ENCODE measurements at regions not wholly inside any gene's neighbourhood (a gene's known extent, or its start where the extent isn't known, plus 50 kb on each side); places are given as distances from the start of the nearest gene placed in this dataset.

DNA sequence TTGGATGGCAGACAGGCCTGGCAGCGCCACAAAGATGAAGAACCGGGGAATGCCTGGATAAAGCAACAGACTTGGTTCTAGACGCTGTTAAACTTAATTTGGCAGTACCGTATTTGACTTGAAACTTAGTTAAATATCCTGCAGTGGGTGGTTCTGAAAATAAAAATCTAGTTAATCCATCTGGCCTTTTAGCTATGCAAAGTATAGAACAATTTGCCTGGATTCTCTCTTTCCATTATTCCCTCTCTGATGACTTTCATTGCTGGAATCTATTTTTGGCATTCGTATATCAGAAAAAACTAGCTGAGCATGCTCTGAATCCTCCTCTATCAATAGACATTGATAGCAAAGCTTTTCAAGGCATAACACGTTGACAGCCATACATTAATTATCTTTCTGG lies 203.6 kb downstream of the MACC1 start:
- ATAC-seq = no peak

DNA sequence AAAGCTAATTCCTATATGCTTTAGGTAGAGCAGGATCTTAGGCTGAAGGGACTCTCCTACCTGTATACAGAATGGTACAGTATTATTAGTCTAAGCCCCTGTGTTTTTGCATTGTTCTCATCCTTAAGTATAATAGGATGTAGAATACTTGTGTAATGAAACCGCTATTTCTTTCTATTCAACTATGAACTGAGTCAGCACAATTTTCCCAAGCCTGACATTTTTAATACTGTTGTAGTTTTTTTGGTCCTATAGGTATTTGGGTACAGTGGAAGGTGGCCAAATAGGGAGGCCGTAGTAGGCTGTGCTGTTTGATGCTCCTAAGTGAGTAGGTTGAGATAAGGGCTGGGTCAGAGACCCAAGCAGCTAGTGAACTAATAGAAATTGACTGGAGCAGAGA lies 205.1 kb downstream of the MACC1 start:
- POLR2A ChIA-PET = no interaction called here
- Mint-ChIP-seq H3K9me3 (peaks cover 0 to 6% (median 0%) of the 10 kb centered on the region in 9 donors), H3K27me3 (no peaks in the 10 kb centered on the region)

More for the DNA sequence above, 203.6 kb downstream of the MACC1 start:
- no peak overlapping the region for H3K27ac Mint-ChIP-seq
- no peaks in the 10 kb centered on the region for H3K36me3 Mint-ChIP-seq
- no peak for DNase-seq
- H3K4me3 Mint-ChIP-seq = no peak overlapping the region
- POLR2A ChIA-PET = no interaction called here
- peaks cover 0 to 2% (median 0%) of the 10 kb centered on the region in 4 donors for H3K4me1 Mint-ChIP-seq
- H3K9me3 Mint-ChIP-seq = peaks cover 0 to 6% (median 0%) of the 10 kb centered on the region in 9 donors
- no peaks in the 10 kb centered on the region for H3K27me3 Mint-ChIP-seq

GRCh38 chr7:20010877-20011276 lies 206.3 kb downstream of the MACC1 start:
- ATAC-seq = no peak

More for the DNA sequence above, 205.1 kb downstream of the MACC1 start:
- peaks cover 0 to 2% (median 0%) of the 10 kb centered on the region in 4 donors for H3K4me1 Mint-ChIP-seq
- H3K4me3 Mint-ChIP-seq = no peak overlapping the region
- no peaks in the 10 kb centered on the region for H3K36me3 Mint-ChIP-seq
- no peak overlapping the region for H3K27ac Mint-ChIP-seq
- DNase-seq = no peak
- ATAC-seq = no peak

GRCh38 chr7:20007510-20007909 lies 209.7 kb downstream of the MACC1 start:
- POLR2A ChIA-PET = no interaction called here
- Mint-ChIP-seq H3K27me3 (no peaks in the 10 kb centered on the region), H3K9me3 (peaks cover 0 to 6% (median 0%) of the 10 kb centered on the region in 9 donors), H3K4me1 (no peaks in the 10 kb centered on the region), H3K36me3 (no peaks in the 10 kb centered on the region), H3K27ac (no peak overlapping the region), H3K4me3 (no peak overlapping the region)
- no peak for DNase-seq
- no peak for ATAC-seq

More at GRCh38 chr7:20010877-20011276, 206.3 kb downstream of the MACC1 start:
- H3K9me3 Mint-ChIP-seq = peaks cover 0 to 6% (median 0%) of the 10 kb centered on the region in 9 donors
- H3K4me1 Mint-ChIP-seq = peaks cover 0 to 2% (median 0%) of the 10 kb centered on the region in 4 donors
- no peak for DNase-seq
- no peaks in the 10 kb centered on the region for H3K27me3 Mint-ChIP-seq
- H3K4me3 Mint-ChIP-seq = no peak overlapping the region
- no peaks in the 10 kb centered on the region for H3K36me3 Mint-ChIP-seq
- no peak overlapping the region for H3K27ac Mint-ChIP-seq
- POLR2A ChIA-PET = no interaction called here

DNA sequence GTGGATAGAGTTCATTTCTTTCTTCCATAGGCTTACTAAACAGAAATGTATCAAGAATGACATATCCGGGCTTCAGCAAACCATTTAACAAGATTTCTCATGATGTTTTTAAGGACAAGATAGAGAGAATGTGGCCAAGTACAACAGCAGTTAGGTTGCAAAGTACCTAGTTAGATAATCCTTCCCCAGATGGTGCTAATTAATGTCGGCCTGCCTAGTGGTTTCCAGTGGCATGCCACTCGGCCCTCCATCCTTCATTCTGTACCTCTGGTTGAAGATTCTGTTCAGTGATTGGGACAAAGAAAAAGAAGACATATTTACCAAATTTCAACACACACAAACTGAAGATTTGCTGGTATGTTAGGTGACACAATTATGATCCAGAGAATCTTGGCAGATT lies 212.1 kb downstream of the MACC1 start:
- no peak overlapping the region for H3K4me3 Mint-ChIP-seq
- DNase-seq = no peak
- no peak overlapping the region for H3K27ac Mint-ChIP-seq
- H3K27me3 Mint-ChIP-seq = no peaks in the 10 kb centered on the region
- no peaks in the 10 kb centered on the region for H3K36me3 Mint-ChIP-seq
- no peaks in the 10 kb centered on the region for H3K4me1 Mint-ChIP-seq
- POLR2A ChIA-PET = no interaction called here
- peaks cover 0 to 4% (median 0%) of the 10 kb centered on the region in 9 donors for H3K9me3 Mint-ChIP-seq
- no peak for ATAC-seq

- H3K27ac Mint-ChIP-seq = no peak overlapping the region
- no peak for DNase-seq
- ATAC-seq = no peak
- no peaks in the 10 kb centered on the region for H3K4me1 Mint-ChIP-seq
- H3K27me3 Mint-ChIP-seq = no peaks in the 10 kb centered on the region
- H3K4me3 Mint-ChIP-seq = no peak overlapping the region
- no peaks in the 10 kb centered on the region for H3K36me3 Mint-ChIP-seq
- POLR2A ChIA-PET = no interaction called here
- peaks cover 0 to 4% (median 0%) of the 10 kb centered on the region in 9 donors for H3K9me3 Mint-ChIP-seq
Measured at GRCh38 chr7:19999681-20000080, 217.5 kb downstream of the MACC1 start.

GRCh38 chr7:19991936-19992335 lies 218.5 kb upstream of the TMEM196 start:
- H3K4me1 Mint-ChIP-seq = no peaks in the 10 kb centered on the region
- POLR2A ChIA-PET = no interaction called here

GRCh38 chr7:19989906-19990305 lies 216.5 kb upstream of the TMEM196 start:
- H3K27ac Mint-ChIP-seq = no peak overlapping the region
- H3K4me1 Mint-ChIP-seq = no peaks in the 10 kb centered on the region
- no peaks in the 10 kb centered on the region for H3K36me3 Mint-ChIP-seq
- no peak for DNase-seq
- no peaks in the 10 kb centered on the region for H3K27me3 Mint-ChIP-seq
- POLR2A ChIA-PET = no interaction called here
- H3K4me3 Mint-ChIP-seq = no peak overlapping the region
- peaks cover 0 to 24% (median 0%) of the 10 kb centered on the region in 9 donors for H3K9me3 Mint-ChIP-seq
- ATAC-seq = no peak

More at GRCh38 chr7:19991936-19992335, 218.5 kb upstream of the TMEM196 start:
- ATAC-seq (no peak), DNase-seq (no peak)
- no peak overlapping the region for H3K4me3 Mint-ChIP-seq
- no peak overlapping the region for H3K27ac Mint-ChIP-seq
- peaks cover 0 to 24% (median 0%) of the 10 kb centered on the region in 9 donors for H3K9me3 Mint-ChIP-seq
- no peaks in the 10 kb centered on the region for H3K36me3 Mint-ChIP-seq
- H3K27me3 Mint-ChIP-seq = no peaks in the 10 kb centered on the region

- Mint-ChIP-seq H3K4me3 (no peak overlapping the region), H3K4me1 (no peaks in the 10 kb centered on the region), H3K27me3 (no peaks in the 10 kb centered on the region), H3K9me3 (peaks cover 0 to 24% (median 0%) of the 10 kb centered on the region in 9 donors), H3K27ac (no peak overlapping the region), H3K36me3 (no peaks in the 10 kb centered on the region)
- ATAC-seq = no peak
- no peak for DNase-seq
- POLR2A ChIA-PET = no interaction called here
Measured at GRCh38 chr7:19988860-19989259, 215.4 kb upstream of the TMEM196 start.

DNA sequence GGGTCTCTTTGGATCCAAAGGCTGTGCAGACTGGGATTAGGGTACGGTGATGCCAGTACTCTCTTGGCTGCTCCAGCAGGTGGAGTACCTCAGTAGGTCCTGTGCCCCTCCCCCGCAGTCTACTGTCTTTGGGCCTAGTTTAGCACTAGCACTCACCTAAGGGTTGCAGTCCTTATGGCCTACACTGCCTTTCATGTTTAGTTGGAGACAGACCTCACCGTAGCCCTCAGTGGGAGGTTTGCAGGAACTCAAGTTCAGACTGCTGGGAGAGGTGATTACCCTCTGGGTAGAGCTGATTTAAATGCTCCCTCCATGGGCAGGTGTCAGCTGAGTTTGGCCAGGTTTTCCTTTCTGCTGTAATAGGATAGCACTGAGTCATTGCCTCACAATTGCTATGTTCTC lies 210.8 kb upstream of the TMEM196 start:
- H3K4me3 Mint-ChIP-seq = no peak overlapping the region
- no peak for ATAC-seq
- H3K4me1 Mint-ChIP-seq = no peaks in the 10 kb centered on the region
- no peak overlapping the region for H3K27ac Mint-ChIP-seq
- peaks cover 0 to 21% (median 4%) of the 10 kb centered on the region in 9 donors for H3K9me3 Mint-ChIP-seq
- no peaks in the 10 kb centered on the region for H3K36me3 Mint-ChIP-seq
- no peaks in the 10 kb centered on the region for H3K27me3 Mint-ChIP-seq
- POLR2A ChIA-PET = no interaction called here
- DNase-seq = no peak

DNA sequence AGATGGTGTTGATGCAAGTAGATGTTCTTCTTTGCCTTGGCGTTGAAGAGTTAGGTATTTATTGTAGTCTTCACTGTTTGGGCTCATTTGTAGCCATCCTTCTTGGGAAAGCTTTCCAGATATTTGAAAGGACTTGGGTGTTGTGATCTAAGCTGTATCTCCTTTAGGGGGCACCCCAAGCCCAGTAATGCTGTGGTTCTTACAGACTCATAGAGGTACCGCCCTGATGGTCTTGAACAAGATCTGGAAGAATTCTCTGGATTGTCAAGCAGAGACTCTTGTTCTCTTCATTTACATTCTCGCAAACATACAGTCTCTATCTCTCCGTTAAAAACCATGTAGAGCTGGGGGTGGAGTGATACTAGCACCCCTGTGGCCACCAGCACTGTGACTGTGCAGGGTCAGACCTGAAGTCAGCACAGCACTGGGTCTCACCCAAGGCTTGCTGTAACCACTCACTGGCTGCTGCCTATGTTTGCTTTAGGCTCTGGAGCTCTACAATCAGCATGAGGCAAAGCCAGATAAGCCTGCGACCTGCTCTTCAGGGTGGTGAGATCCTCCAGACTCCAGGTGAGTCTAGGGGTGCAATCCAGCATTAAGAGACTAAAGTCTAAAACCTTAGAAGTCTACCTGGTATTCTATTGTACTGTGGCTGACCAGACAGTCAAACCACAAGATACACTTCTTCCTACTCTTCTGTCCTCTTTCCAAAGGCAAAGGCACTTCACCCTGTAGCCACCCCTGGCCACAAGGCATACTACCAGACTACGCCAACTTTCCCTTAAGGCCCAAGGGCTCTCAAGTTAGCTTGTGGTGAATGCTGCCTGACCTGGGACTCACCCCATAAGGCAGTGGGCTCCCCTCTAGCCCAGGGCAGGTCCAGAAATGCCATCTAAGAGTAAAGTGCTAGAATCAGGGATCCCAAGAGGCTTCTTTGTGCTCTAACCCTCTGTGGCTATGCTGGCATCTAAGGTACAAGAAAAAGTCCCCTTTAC lies 209.7 kb upstream of the TMEM196 start:
- Mint-ChIP-seq H3K4me3 (no peak overlapping the region), H3K27ac (no peak overlapping the region), H3K27me3 (no peaks in the 10 kb centered on the region), H3K9me3 (peaks cover 0 to 30% (median 6%) of the 10 kb centered on the region in 9 donors), H3K4me1 (no peaks in the 10 kb centered on the region), H3K36me3 (no peaks in the 10 kb centered on the region)
- ATAC-seq (no peak), DNase-seq (no peak)
- POLR2A ChIA-PET = no interaction called here

- no peaks in the 10 kb centered on the region for H3K4me1 Mint-ChIP-seq
- H3K9me3 Mint-ChIP-seq = peaks cover 0 to 3% (median 0%) of the 10 kb centered on the region in 9 donors
- ATAC-seq = no peak
- no peak overlapping the region for H3K4me3 Mint-ChIP-seq
- POLR2A ChIA-PET = no interaction called here
- H3K27ac Mint-ChIP-seq = no peak overlapping the region
- no peak for DNase-seq
- no peaks in the 10 kb centered on the region for H3K36me3 Mint-ChIP-seq
- H3K27me3 Mint-ChIP-seq = peaks cover 0 to 3% (median 0%) of the 10 kb centered on the region in 5 donors
Measured at GRCh38 chr7:19973581-19973980, 200.2 kb upstream of the TMEM196 start.

DNA sequence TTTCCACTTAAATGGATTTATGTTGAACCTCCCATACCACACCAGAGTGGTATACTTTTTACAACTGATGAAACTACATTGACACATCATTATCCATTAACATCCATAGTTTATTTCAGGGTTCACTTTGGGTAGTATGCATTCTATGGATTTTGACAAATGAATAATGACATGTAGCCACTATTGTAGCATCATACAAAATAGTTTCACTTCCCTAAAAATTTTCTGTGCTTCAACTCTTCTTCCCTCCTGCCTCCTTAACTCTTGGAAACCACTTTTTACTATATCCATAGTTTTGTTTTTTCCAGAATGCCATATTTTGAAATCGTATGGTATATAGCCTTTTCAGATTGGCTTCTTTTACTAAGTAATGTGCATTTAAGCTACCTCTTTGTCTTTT lies 199.5 kb upstream of the TMEM196 start:
- Mint-ChIP-seq H3K4me3 (no peak overlapping the region), H3K27me3 (peaks cover 0 to 3% (median 0%) of the 10 kb centered on the region in 5 donors), H3K4me1 (no peaks in the 10 kb centered on the region), H3K27ac (no peak overlapping the region), H3K36me3 (no peaks in the 10 kb centered on the region), H3K9me3 (peaks cover 0 to 3% (median 0%) of the 10 kb centered on the region in 9 donors)
- DNase-seq = no peak
- POLR2A ChIA-PET = no interaction called here
- no peak for ATAC-seq
